HG03060 (cell line): ENCODE measurements at regions not wholly inside any gene's neighbourhood (a gene's known extent, or its start where the extent isn't known, plus 50 kb on each side); places are given as distances from the start of the nearest gene placed in this dataset.
"Not testable (repeated sequence)": the region's sequence is repeated elsewhere in the genome, so short reads cannot be mapped to it uniquely, and the experiment has no call there.

Source experiments
- ATAC-seq: cut with Tn5 transposase; IDR thresholded peaks from one replicate; pipeline ENCODE4 v1.9.1; 2021; ENCODE audit warnings: low read depth, moderate number of reproducible peaks; ENCODE audit not compliant: unreplicated experiment

DNA sequence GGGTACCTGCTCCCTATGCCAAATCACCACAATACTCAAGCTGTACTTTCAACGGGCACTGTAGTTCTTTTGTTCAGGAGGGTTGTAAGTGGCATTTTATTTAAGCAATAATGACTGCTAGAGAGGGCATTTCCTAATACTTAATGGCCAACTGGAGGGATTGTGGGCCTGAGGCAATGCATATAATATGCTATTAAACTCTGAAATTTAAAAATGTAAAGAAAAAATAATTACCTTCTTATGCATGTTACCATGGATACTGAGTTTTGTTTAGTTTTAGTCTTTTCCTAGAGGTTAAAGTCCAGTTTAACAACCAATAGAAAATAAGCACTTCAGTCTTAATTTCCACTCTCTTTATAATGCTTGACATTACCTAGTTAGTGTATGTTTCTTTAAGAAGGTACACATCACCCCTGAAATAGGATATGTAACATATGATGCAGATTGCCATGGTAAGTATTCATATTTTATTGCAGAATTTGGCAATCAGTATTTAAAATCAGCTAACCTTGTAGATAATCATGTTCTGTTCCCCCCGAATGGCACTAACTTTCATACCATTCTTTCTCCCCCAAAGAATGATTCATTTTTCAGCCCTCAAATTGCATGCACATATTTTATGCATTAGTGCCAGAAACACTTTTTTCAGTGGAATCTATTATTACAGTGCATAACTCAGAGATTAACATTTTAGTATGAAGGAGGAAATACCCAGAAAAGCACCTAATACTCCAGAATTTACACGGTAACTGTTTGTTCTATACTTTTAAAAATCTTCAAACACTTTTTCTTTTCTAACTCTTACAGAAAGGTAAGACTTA lies 90.3 kb upstream of the ZNF438 start:
- ATAC-seq = no peak

DNA sequence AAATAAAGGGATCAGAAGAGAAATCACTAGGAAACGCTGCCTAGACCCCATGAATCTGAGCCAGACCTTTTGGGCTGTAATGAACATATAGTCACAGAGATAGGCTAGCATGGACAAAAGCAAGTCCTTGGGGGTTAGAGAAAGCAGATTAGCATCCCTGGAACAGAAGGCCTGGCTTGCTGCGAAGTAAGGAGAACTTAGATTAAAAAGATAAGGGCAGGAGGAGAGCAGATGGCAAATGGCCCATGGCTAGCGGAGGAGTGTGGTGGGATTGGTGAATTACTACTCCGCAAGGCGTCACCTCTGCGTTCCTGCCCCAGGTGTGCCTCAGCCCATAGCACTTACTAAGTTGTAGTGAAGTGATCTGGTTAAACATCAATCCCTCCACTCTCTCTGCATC lies 92.3 kb upstream of the ZNF438 start:
- no peak for ATAC-seq

- no peak for ATAC-seq
These were observed 93.2 kb upstream of the ZNF438 start for GRCh38 chr10:31124852-31125251.

GRCh38 chr10:31125789-31126188 lies 94.1 kb upstream of the ZNF438 start:
- no peak for ATAC-seq

DNA sequence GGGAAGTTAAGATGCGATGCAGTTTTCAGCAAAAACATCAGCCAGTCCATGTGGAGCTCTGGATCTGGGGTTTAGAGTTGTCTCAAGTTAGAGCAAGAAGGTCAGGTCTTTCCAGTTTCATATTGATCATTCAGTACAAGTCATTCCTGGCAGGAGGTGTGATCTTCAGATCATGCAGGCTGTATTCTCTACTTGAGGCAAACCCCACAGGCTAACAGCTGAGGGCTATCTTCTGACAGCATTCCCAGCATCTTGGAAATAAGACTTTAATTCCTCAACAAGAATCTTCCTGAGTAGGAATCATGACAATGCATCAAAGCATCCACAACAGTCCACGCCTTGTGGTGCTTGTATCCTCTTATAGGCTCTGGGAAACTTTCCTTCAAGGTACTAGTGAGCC lies 94.9 kb upstream of the ZNF438 start:
- ATAC-seq = no peak

GRCh38 chr10:31128536-31128935 lies 96.9 kb upstream of the ZNF438 start:
- ATAC-seq = no peak

- no peak for ATAC-seq
These were observed 97.6 kb upstream of the ZNF438 start for GRCh38 chr10:31129271-31129670.

GRCh38 chr10:31129880-31130405 lies 98.3 kb upstream of the ZNF438 start:
- ATAC-seq = no peak

- no peak for ATAC-seq
These were observed 98.7 kb upstream of the ZNF438 start for GRCh38 chr10:31130406-31130805.

DNA sequence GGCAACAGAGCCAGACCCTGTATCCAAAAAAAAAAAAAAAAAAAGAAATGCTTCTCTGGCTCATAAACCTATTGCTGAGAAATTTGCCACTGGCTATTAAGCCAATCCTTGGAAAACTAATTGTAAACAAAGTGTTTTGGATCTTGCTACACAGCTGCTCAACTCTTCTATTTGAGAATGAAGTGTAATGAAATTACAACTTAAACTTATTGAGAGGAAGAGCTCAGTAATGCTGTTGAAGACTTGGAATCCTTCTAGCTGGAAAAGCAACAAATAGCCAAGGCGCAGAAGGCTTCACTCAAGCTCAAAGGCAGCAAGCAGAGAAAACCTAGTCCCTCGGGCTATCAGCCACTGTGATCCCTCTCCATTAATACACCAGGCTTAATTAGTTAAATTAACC lies 99.6 kb upstream of the ZNF438 start:
- no peak for ATAC-seq

DNA sequence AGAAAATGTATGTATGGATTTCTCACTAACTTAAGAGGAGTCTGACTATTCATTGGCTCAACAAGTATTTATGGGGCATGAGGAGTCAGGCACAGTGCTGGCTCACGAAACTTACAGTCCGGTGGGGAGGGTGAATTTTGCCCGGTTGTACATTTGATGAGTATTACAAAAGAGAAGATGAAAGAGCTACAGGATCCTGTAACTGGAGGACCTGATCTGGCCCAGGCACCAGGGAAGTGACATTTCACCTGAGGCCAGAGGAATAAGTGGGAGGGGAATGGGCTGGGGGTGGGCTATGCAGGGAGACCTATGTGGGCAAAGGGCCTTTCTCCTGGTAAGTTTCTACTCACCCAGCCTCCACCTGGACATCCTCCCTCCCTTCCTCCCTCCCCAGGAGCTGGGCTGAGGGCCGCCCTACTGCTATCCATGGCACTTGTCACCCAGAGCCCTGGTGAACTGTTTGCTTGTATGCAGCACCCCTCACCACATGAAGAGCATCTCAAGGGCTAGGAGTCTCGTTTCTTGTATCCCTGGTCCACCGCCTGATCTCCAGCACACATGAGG lies 101.1 kb upstream of the ZNF438 start:
- ATAC-seq = no peak

- no peak for ATAC-seq
These were observed 101.7 kb upstream of the ZNF438 start for GRCh38 chr10:31133251-31133791.

DNA sequence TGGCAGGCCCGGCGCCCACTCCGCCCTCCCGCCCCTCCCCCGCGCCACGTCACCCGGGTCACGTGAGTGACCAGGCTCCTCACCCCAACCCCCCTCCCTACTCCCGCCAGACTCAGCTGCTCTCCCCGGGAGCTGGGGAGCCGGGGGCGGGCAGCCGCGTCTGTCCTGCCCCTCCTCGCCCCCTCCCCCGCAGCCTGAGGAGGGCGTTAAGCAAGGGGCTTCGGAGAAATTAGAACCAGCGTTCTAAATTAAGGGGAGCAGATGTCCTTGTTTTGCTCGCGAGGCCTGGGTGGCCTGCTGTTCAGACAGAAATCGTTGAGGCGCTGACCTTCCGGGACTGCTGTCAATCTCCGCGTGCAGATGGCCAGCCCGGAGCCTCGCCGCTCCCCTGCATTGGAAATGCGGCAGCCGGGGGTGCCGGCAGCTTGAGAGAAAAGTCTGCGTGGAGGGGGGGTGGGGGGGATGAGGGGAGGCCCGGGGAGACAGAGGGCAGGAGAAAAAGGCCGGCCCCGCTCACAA lies 102.2 kb upstream of the ZNF438 start:
- ATAC-seq = no peak

DNA sequence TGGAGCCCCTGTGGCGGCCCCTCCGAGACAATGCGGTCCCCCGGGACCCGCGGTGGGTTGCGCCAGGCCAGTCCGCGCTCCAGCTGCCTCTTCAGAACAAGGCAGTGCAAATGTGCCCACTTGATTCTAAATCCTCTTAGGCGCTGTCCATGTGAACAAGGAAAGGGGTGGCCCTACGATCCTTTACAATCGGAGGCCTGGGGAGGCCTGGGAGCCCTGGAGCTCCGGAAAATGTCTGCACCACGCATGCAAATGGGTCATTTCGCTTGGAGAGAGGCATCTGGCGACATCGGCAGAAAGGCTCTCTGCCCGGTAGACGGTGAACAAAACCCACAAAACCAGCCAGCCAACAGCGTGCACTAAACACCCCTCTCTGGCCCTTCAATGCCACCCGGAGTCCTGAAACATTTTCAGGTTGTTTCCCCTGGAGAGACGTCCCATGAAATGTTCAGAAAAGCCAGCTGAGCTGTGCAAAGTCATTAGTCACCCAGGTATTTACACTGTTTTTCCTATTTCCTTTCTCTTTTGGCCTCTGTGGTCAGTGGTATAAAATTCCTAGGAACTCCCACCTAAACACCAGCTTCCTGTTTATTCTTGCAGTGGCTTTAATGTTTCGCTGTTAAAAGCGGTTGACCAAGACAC lies 102.8 kb upstream of the ZNF438 start:
- no peak for ATAC-seq

DNA sequence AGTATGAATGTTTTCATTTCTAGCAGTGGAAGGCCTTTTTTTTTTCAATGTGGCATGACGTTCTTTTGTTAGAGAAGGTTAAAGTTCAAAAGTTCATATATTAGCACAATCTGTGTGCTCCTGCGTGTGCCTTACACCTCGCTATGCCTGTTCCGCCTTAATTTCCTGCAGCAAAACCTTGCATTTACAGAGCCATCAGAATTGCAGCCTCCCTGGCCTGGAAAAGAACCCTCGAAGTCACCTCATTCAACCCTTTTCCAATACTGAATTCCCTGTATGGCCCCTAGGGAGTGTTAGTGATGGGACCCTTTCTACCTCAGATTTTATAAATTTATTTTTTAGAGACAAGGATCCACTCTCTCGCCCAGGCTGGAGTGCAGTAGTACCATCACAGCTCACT lies 103.5 kb upstream of the ZNF438 start:
- no peak for ATAC-seq

DNA sequence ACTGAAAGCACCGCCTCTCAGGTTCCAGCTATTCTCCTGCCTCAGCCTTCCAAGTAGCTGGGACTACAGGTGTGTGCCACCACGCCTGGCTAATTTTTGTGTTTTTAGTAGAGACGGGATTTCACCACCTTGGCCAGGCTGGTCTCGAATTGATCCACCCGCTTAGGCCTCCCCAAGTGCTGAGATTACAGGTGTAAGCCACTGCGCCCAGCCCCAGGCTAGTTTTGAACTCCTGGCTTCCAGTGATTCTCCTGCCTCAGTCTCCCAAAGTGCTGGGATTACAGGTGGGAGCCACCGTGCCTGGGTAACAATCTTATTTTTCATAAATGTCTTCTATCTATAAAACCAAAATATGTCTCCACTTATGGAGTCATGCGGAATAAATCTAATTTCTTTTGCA lies 104.1 kb upstream of the ZNF438 start:
- ATAC-seq = not testable (repeated sequence)

GRCh38 chr10:31136386-31136785 lies 104.7 kb upstream of the ZNF438 start:
- ATAC-seq = no peak

DNA sequence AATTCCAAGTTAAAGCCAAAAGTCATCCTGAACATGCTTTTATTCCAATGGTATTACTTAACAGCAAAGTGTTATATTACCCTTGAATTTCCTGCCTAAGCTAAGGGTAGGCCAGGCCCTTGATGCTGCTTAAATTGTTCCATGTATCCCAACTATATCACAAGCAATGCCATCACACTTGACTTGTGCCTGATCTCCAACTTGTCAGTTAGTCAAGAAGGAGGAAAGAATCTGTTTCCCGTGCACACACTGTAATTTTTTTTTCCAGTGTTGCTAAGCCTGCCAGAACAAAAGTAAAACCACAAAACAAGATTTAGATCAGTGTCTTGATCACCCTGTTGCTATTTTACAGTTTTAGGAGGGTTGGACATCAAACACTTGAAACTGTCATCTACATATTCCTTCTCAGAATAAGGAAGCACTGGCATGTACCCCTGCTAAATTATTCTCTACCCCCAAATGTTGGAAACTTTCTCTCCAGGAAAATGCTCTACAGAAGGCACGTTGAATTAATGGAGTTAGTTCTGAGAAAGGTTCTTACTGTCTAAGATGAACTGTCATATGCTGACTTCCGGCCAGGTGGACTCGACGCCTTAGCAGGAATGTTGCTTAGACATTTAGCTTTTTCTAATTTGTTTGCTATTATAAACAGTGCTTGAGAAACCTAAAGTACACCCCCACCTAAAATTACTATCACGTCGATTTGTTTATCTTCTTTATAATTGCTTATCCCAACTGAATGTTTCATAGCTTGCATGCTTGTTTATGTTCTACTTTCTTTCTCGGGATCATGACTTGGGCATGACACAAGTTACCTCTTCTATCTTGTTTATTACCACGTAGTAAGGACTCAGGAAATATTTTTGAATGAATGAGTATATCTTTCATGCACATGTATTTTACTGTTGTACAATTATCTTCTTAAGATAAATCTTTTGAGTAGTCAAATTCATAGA lies 105.5 kb upstream of the ZNF438 start:
- no peak for ATAC-seq

DNA sequence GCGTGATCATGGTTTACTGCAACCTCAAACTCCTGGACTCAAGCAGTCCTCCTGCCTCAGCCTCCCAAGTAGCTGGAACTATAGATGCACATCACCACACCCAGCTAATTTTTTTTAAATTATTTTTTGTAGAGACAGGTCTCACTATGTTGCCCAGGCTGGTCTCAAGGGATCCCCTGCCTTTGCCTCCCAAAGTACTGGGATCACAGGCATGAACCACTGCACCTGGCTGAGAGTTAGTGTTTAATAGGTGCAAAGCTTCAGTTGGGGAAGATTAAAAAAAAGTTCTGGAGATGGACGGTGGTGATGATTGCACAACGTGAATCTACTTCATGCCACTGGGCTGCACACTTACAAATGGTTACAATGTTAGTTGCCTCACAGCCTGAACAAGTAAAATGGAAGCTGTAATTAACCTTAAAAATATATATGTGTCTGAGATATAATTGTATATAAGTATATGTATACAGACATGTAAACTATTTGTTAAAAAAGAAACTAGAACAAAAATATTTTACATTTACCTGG lies 106.4 kb upstream of the ZNF438 start:
- no peak for ATAC-seq

GRCh38 chr10:31139497-31139896 lies 107.8 kb upstream of the ZNF438 start:
- ATAC-seq = no peak
